ENCODE measurements at regions not wholly inside any gene's neighbourhood (a gene's known extent, or its start where the extent isn't known, plus 50 kb on each side); places are given as distances from the start of the nearest gene placed in this dataset.

GRCh38 chr2:78162202-78162601, 640.0 kb upstream of the LRRTM4 start (continued):
- TF ChIP-seq ETS1 (CRISPR knock-in tag; IDR thresholded peaks at IDR 0.05) (no peak), ZNF616 (CRISPR knock-in tag; IDR thresholded peaks at IDR 0.05; ENCODE audit: low read depth) (no peak), ZMAT3 (CRISPR knock-in tag; conservative IDR thresholded peaks at IDR 0.05) (no peak), SKIL (CRISPR knock-in tag; IDR thresholded peaks at IDR 0.05; ENCODE audit: borderline replicate concordance) (peak; percentile 77; the same call in 1 of the 2 replicates), ZNF317 (CRISPR knock-in tag; IDR thresholded peaks at IDR 0.05) (peak; percentile 62), KLF6 (CRISPR knock-in tag; IDR thresholded peaks at IDR 0.05) (peak; percentile 73; the same call in 1 of the 2 replicates), NKX3-1 (CRISPR knock-in tag; IDR thresholded peaks at IDR 0.05) (peak; percentile 90), SETDB1 (CRISPR knock-in tag; IDR thresholded peaks at IDR 0.05; ENCODE audit: borderline replicate concordance) (no peak), TAF15 (IDR thresholded peaks at IDR 0.05; ENCODE audit: low read depth, low read length, poor library complexity, severe bottlenecking) (no peak), ZNF713 (CRISPR knock-in tag; IDR thresholded peaks at IDR 0.05) (no peak), NCOA2 (CRISPR knock-in tag; IDR thresholded peaks at IDR 0.05) (peak; percentile 92), PAF1 (CRISPR knock-in tag; IDR thresholded peaks at IDR 0.05) (no peak), SIX1 (CRISPR knock-in tag; IDR thresholded peaks at IDR 0.05; ENCODE audit: borderline replicate concordance) (peak; percentile 82; the same call in 1 of the 2 replicates), SNAI1 (CRISPR knock-in tag; IDR thresholded peaks at IDR 0.05; ENCODE audit: borderline replicate concordance) (0 out of 2 replicates have a peak, but pooled peaks have one; percentile 55), KDM5B (CRISPR knock-in tag; IDR thresholded peaks at IDR 0.05; ENCODE audit: borderline replicate concordance) (no peak), PHF8 (CRISPR knock-in tag; IDR thresholded peaks at IDR 0.05) (no peak), ZNF160 (CRISPR knock-in tag; IDR thresholded peaks at IDR 0.05) (no peak), ZNF629 (CRISPR knock-in tag; conservative IDR thresholded peaks at IDR 0.05) (0 out of 2 replicates have a peak, but pooled peaks have one; percentile 12), ZNF235 (CRISPR knock-in tag; IDR thresholded peaks at IDR 0.05; ENCODE audit: borderline replicate concordance) (no peak), TFDP2 (CRISPR knock-in tag; IDR thresholded peaks at IDR 0.05) (no peak), ZNF574 (CRISPR knock-in tag; IDR thresholded peaks at IDR 0.05) (no peak), ATRX (CRISPR knock-in tag; IDR thresholded peaks at IDR 0.05; ENCODE audit: borderline replicate concordance) (no peak), ZNF572 (CRISPR knock-in tag; IDR thresholded peaks at IDR 0.05) (no peak)

Data from HepG2 (cell line).